NCI-H774 (cell line): ENCODE measurements at regions not wholly inside any gene's neighbourhood (a gene's known extent, or its start where the extent isn't known, plus 50 kb on each side); places are given as distances from the start of the nearest gene placed in this dataset.
A peak's percentile ranks its signal among the peaks of the same experiment; 100 is the strongest.

Experiments used
- DNase-seq: peaks from one replicate; lab custom pipeline; 2025; lab: John Stamatoyannopoulos, UW

DNA sequence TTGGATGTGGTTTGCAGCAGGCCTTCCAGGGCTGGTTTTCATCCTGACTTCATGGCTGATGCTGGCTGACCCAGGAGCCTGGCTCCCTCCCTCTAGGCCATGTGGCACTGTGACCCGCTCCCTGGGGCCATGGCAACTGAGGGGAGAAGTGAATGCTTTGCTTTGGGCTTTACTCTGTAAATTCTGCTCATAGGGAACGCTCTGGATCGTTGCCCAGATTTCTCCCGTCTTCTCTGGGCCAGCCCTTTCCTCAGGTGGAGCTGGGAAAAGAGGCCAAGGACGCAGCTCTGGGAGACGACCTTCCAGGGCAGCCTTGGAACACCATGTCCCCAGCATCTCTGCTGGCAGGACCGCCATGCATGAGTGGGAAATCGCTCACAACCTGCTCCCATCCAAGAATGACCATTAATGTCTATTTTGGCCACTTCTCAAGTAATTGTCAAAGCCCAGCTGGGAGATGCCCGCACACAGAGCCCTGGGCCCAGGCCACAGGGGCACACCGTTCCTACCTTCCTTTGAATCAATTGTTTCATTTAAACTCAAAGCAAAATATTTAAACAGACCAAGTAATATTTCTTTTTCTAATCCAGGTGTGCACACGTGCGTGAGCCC, 321.8 kb downstream of the TEX29 start:
- DNase-seq, result no peak

DNA sequence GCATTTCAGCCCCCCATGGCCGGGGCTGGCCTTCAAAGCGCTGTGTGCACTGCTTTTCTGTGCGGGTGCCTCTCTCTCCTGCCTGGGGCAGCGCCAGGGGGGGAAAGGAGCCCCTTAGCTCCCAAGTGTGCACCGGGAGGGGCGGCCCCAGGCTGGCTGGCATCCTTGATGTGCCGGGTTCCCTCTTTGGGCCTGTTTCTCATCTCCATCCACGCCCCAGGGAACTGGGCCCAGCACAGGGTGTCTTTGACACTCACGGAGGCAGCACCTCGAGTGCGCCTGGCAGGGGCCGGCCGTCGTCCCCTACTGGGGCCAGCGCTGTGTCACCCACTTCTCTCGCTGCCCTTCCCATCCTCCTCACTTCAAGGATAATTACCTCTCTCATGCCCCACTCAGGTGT, 324.3 kb downstream of the TEX29 start:
- no peak for DNase-seq

DNA sequence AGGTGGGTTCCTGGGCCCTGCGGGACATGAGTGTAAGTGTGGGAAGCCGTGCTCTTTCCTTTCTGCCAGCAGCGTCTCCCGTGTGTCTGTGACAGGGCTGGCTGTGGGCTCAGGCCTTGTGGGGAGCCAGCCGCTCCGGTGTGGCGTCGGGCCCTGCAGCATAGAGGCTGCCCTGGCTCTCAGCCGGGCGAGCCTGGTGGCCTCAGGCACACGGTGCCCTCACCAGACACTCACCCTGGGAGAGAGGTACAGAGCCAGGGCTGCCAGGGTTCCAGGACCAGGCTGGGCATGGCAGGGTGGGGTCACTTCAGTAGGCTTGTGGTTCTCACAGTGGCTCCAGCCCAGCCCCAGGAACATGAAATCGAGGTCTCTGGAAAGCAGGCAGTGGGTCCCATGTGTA, 324.8 kb downstream of the TEX29 start:
- no peak for DNase-seq

DNA sequence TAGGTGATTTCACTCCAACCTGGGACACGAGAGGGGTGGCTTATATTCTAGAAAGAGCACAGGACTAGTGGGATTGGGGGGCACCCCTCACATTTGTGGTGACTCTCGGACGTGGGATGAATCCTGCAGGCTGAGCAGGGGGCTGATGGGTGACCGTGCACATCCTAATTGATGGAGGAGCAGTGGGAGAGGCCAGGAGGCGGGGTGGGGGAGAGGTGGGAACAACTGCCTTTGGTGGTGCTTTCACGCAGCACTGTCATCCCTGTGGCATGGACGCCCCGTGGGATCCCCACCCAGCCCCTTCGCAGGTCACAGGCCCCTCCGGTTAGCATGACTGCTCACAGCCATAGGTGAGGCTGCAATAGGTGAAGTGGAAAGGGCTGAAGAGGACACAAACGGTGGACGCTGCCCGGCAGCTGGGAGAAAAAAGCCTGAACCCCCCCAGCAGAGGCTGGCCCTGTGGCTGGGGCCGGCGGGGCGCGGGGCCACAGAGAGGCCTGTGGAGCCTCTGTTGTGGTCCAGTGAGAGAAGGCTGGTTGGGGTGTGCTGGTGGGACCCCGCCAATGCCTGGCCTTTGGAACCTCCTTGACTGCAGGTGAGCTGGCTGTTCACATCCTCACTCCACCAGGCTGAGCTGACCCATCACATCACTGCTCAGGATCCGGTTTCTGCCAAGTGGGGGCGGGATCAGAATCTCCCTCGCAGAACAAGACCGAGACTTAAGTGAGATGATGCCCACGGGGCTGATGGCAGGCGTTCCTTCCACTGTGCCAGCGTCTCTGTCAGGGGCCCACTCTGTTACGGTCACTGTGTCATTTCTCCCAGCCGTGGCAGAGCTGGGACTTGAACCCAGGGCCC, 325.4 kb downstream of the TEX29 start:
- no peak for DNase-seq

DNA sequence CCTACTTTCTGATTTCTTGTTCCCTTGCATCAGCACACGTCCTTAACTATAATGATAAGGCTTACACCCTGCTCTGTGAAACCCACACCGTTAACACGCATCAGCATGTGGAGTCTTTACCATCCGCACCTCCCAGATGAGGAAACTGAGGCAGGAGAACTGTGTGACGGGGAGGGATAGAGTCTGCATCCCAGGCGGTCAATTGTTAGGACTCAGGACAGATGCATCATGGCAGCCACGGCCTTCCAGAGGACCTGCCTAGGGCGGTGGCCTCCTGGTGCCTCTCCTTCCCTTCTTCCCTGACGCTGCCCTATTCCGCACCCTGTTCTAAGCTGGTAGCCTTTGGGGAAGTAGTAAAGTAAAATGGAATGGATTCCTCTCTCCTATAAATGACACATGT, 326.0 kb downstream of the TEX29 start:
- no peak for DNase-seq

DNA sequence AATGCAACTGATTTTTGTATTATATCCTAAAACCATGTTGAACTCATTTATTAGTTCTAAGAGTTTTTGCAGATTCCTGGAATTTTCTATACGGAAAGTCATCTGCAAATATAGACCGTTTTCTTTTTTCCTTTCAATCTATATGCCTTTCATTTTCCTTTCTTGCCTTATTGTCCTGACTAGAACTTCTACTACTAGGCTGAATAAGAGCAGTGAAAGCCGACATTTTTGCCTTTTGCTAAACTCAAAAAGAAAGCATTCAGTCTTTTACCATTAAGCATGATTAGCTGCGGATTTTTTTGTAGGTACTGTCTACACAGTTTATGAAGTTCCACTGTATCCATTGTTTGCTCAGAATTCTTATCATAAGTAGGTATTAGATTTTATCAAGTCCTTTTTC, 328.4 kb downstream of the TEX29 start:
- DNase-seq, result no peak

DNA sequence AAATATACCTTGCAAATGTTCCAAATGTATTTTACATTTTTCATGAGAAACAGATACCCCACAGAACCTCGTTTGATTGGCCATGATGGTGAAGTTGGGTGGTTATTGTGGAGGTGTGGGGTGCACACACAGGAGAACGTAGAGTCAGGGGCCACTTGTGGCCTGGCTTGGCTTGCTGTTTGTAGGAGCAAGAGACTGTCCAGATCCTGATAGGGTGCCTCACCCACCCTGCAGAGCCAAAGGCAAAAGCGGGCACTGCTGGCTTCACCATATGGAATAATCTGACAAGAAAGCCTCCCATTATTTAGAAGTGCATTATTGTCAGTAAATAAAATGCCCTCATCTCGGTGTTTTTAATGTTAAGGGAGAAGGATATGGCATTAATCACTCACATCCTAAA, 330.2 kb downstream of the TEX29 start:
- DNase-seq, result no peak

DNA sequence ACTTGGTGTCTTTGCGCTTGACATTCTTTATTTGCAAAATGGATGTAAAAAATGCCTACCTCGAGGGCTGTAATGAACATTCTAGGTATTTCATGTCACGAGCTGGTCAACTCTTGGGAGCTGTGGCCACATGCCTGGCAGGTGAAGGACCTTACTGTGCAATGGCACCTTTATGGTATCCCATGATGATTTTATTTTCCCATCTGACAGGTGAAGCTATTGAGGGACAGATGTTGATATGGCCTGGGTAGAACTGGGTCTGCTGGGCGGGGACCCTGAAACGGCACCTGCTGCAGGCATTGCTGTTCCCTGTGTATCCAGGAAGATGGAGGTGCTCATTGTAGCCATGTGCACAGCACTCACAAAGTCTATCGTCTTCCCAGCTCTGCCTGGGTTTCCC, 332.2 kb downstream of the TEX29 start:
- no peak for DNase-seq

DNA sequence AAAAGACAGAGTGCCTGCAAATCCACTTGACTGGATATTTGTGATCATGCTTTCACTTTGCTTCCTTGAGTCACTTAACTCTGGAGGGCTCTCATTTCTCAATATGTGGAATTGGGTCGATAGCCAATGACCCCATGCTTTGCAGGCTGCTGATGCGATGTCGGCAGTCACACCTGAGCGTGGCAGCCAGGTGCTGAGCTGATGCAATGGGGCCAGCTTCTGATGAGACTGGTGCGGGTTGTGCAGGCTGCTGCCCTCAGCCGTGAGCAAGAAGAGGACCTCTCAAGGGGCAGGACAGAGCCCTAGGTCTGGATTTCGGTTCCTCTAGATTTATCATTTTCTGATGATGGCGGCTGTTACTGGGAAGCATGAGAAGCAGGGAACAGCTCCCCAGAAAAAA, 334.1 kb downstream of the TEX29 start:
- no peak for DNase-seq

DNA sequence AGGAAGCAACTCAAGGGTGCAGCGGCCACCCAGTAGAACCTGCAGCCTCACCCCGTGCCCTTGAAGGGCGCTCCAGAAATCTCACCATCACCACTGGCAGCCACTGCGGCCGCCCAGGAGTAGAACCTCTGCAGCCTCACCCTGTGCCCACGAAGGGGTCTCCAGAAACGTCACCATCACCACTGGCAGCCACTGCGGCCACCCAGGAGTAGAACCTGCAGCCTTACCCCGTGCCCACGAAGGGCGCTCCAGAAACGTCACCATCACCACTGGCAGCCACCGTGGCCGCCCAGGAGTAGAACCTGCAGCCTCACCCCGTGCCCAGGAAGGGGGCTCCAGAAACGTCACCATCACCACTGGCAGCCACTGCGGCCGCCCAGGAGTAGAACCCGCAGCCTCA, 336.0 kb downstream of the TEX29 start:
- DNase-seq, result no peak

DNA sequence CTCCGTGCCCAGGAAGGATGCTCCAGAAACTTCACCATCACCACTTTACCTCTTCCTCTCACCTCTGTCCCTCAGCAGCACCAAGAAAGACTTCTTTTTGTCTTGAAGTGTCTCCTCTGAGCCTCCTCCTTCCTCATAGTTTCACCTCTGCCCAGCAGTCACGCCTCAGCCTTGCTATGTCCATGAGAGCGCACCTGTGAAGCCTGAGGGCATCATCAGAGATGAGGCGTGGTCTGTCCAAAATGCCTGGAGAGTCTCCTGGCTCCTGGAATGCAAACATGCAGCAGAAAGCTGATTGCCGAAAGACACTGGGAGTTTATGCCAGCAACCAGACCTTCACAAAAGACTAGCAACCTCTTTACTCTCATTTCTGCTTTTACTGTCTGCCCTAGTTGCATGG, 336.6 kb downstream of the TEX29 start:
- no peak for DNase-seq

DNA sequence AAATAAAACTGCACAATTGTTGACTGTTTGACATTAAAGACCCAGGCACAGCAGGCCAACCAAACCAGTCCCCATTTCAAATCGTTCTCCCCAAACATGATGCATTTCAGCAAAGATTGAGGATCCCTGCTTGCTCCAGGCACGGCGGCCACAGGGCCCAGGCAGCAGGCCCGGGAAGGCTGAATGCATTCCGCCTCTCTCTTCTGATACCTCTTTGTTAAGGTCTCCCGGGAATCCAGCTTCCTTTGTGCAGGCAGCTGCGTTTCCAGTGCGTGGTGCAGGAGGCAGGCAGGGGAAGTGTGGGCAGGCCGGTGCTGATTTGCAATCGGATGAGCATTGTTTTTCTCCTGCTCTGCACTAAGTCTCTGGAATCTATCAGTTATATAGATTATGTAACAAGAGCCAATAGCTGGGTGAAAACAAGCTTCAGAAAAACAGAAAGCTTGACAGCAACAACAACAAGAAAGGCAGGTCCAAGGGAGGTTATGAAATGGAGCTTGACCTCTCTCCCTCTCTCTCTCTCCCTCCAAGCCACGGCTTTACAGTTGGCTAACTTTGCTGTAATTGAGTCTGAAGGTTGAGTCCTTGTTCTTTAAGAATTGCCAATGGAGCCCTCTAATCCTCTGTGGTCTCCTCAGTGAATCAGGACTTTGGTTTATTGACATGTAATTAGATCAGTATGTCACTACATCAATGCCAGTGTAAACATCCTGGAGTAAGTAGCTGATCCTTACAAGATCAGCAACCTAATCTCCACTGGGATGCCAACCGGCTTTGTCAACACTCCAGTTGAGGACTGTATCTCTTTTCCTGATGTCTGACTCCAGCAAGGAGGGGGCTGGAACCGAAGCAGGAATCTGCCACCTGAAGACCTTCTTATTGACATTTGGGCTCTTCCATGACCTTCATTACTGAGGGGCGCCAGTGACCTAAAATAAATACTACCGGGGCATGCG, 338.0 kb downstream of the TEX29 start:
- DNase-seq, result peak; percentile 66

DNA sequence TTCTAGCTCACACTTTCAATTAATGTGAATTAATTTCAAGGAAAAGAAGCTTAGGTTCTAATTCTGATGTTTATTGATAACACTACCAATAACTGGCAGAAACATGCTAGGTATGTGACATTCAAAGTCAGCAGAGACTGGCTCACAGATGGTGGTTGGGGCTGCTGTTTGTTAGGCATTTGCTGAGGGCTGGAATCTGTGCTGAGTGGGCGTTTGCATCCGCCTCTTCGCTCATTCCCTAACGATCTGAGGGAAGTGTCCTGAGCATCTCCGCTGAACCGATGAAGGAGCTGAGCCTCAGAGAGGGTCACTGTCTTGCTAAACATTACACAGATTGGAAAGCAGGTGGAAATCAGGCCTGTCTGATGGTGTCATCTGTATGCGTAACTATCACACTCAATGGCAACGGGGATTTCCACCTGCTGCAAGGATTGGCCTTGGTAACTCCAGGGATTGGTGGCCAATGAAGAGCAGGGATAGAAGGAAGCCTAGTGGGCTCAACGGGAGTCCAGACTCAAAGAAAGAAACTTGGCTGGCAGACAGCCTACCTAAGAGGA, 338.9 kb downstream of the TEX29 start:
- no peak for DNase-seq

DNA sequence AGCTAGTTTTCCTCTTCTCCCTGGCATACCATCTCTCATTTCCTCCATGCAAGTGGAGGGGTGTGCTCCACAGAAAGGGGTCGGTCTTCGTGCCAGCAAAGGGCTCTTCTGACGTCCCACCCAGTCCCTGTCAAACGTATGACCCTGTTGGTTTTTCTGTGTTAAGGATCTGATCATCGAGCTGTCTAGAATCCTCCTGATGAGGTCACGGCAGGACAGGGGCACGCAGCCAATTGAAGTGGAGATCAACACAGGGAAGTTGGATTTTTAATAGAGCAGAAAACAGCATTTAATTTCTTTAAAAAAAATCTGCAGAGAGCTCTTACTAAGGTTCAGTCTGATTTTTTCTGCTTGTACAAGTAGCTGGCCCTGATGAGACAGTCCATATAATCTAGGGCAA, 339.4 kb downstream of the TEX29 start:
- DNase-seq, result no peak

DNA sequence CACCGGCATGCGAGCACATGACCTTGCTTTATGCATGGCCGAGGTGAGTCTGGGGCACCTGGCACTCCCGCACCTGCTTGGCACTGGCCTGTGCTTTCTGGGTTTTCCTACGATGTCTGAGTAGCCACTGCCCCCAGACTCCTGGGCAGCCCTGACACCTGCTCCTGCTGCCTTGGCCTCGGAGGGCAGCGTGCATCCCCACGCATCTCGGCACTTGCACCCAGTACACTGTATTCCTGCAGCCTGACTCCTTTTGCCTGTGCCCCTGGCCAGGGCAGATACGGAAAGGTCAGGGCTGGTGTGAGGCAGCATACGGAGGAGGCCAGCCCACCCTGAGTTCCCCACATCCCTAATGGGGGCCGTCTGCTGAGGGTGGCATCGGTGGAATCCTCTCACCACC, 340.6 kb downstream of the TEX29 start:
- DNase-seq, result no peak

DNA sequence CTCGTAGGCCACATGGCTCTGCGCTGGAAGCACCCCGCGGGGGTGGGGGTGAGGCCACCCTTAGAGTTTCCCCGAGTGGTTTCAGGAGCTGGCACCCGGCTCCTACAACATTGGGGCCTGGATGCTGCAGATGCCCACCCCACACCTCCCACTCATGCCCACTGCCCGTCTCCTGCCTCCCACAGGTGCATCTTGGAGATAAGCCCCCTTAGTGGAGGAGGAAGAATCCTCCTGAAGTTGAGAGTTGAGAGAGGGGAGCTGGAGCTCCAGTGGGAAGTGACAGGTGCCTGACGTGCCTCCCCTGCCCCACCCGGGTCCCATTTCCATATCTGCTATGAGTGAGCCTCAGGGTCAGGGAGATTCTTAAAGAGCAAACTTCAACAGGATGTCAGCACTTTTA, 341.3 kb downstream of the TEX29 start:
- no peak for DNase-seq

DNA sequence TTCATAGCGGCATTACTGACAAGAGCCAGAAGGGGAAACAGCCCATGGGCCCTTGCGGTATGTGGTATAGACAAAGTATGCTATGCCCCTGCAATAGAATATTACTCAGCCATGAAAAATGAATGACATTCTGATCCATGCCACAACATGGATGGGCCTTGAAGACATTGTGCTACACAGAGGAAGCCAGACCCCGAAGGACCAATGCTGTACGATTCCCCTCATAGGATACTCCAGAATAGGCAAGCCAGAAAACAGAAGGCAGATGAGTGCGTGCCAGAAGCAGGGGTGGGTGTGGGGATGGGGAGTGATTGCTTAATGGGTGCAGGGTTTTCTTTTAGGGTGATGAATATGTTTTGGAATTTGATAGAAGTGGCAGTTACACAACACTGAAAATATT, 342.0 kb downstream of the TEX29 start:
- DNase-seq, result no peak

DNA sequence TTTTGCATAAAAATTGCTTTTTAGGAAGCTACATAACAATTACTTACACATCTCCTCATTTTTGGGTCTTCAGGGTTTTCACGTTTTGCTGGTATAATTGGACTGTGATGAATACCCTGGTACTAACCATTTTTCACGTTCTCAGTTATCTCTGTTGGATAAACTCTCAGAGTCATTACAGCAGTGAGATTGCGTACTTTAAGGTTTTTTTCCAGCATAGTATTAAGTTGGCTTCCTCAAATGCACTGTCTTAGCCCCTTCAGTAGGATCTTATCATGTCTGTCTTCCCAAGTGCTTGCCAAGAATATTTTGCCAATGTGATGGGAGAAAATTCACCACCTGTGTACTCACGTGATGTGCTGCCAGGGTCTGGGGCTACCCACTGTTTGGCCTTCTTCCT, 342.5 kb downstream of the TEX29 start:
- DNase-seq, result no peak

DNA sequence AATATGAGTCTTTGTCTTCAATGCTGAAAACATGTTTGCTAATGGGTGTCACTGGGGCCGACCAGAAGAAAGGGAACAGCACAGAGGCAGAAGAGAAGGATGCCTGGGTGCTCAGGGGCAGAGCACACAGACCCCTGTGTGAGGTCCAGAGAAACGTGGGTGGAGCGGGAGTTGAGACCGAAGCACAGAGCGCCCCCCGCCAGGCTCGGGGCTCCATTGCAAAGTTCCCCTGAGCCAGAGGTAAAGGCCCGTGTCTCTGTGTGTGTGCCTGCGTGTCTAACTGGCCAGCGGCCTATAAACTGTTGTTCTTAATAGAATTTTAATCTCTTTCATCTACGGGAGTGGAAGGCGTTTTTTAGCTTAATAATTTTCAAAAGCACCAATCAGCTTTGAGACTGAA, 343.1 kb downstream of the TEX29 start:
- DNase-seq, result no peak

DNA sequence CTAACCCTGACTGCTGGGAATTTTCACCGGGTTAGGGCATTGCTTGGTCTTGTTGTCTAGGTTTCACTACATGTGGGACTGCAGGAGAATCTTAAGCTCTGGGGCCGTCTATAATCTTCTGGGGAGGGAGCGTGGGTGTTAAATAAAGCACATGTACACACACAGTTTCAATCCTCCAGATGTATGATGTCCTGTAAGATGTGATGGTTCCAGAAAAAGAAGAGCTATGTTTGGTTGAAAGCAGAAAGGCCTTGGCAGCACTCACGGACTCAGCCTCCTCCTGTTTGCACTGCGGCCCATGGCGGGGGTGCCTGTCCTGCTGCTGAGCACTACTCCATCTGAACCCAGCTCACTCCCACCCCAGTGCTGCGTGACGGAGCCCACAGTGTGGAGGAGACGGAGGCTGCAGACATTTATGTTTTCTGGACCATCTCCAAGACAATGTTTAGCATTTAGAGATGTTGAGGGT, 343.5 kb downstream of the TEX29 start:
- DNase-seq, result no peak

DNA sequence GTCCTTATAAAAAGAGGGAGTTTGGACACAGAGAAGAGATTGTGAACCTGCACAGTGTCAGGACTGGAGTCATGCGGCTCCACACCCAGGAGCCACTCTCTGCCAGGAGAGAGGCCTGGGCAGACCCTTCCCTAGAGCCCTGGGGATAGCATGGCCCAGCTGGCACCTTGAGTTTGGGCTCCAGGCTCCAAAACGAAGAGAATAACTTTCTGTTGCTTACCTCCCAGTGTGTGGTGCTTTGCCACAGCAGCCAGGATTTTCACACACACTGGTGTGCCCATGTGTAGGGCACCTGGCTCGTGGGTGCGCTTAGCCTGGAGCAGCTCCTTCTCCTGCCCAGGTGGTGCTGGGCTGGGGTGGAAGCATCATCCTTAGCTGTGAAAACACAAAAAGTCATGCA, 344.3 kb downstream of the TEX29 start:
- no peak for DNase-seq

DNA sequence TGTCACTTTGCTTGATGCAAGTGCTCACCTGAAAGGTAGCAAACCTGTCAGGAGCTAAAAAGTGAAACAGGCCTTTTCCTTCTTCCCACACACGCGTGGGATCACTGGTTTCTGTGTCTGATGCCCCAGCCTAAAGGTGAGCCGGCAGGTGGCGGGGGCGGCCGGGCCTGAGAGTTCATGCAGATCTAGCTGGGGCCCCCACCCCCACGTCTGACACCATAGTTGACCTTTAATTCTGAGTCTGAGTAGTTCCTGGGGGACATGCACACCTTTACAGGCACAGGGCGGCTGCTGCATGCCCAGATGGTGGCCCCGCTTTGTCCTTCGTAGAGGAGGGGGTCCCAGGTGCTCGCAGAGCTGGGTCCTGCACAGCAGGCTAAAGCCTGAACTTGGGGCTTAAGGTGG, 345.3 kb downstream of the TEX29 start:
- DNase-seq, result no peak
